Mesenchymal stem cell (in vitro differentiated cells and primary cell): ENCODE measurements at regions not wholly inside any gene's neighbourhood (a gene's known extent, or its start where the extent isn't known, plus 50 kb on each side); places are given as distances from the start of the nearest gene placed in this dataset.

Source experiments
- DNase-seq: peaks from one replicate; pipeline ENCODE4 v3.0.0-alpha.2; 2013
- H2AFZ ChIP-seq: one replicate; pipeline ENCODE4 v1.6.1; 2013; ENCODE audit warnings: low read depth, mild to moderate bottlenecking, control low read depth, inconsistent platforms, low read length, moderate library complexity
- H2AK5ac ChIP-seq: 2 replicates; pipeline ENCODE4 v1.6.1; 2013; ENCODE audit warnings: low read length, moderate library complexity, mild to moderate bottlenecking, inconsistent platforms; ENCODE audit not compliant: severe bottlenecking
- H2BK120ac ChIP-seq: one replicate; pipeline ENCODE4 v1.6.1; 2013; ENCODE audit warnings: low read depth, mild to moderate bottlenecking, inconsistent platforms, low read length, moderate library complexity
- H2BK12ac ChIP-seq, 2 experiments: one replicate each; pipeline ENCODE4 v1.6.1; 2013; ENCODE audit warnings: inconsistent platforms in 2 of 2, low read length in 2 of 2, mild to moderate bottlenecking in 2 of 2, moderate library complexity in 2 of 2, control low read depth in 1 of 2
- H2BK15ac ChIP-seq: one replicate; pipeline ENCODE4 v1.6.1; 2013; ENCODE audit warnings: mild to moderate bottlenecking, low read depth, inconsistent platforms; ENCODE audit not compliant: poor library complexity, severe bottlenecking
- H2BK5ac ChIP-seq: 2 replicates; pipeline ENCODE4 v1.6.1; 2013; ENCODE audit warnings: low read depth, mild to moderate bottlenecking, low read length, control low read depth, inconsistent platforms; ENCODE audit not compliant: poor library complexity, severe bottlenecking
- H3K14ac ChIP-seq, 2 experiments: one replicate each; pipeline ENCODE4 v1.6.1; 2013; ENCODE audit warnings: inconsistent platforms in 2 of 2, low read length in 2 of 2, control low read depth in 1 of 2, mild to moderate bottlenecking in 1 of 2, moderate library complexity in 1 of 2
- H3K18ac ChIP-seq, 2 experiments: one replicate each; pipeline ENCODE4 v1.6.1; 2013; ENCODE audit warnings: inconsistent platforms in 2 of 2, low read length in 2 of 2, control low read depth in 1 of 2, low read depth in 1 of 2, mild to moderate bottlenecking in 1 of 2
- H3K23ac ChIP-seq, 2 experiments: one replicate each; pipeline ENCODE4 v1.6.1; 2013; ENCODE audit warnings: inconsistent platforms in 2 of 2, low read length in 2 of 2, mild to moderate bottlenecking in 2 of 2, moderate library complexity in 2 of 2, control low read depth in 1 of 2
- H3K27ac ChIP-seq: 2 replicates; pipeline ENCODE4 v1.5.1; 2013; ENCODE audit warnings: mild to moderate bottlenecking, moderate library complexity, low read length, control low read depth, inconsistent platforms; ENCODE audit not compliant: poor library complexity, severe bottlenecking
- H3K27me3 ChIP-seq, 2 experiments: 2 replicates each; pipeline versions ENCODE4 v1.6.1 to v1.7.0; 2013; ENCODE audit warnings: low read length in 2 of 2, mild to moderate bottlenecking in 2 of 2, moderate library complexity in 2 of 2, control low read depth in 1 of 2, inconsistent platforms in 1 of 2; ENCODE audit not compliant: control insufficient read depth in 1 of 2, insufficient read depth in 1 of 2
- H3K36me3 ChIP-seq, 2 experiments: 2 replicates each; pipeline versions ENCODE4 v1.6.1 to v1.7.0; 2013; ENCODE audit warnings: low read length in 2 of 2, control low read depth in 1 of 2, inconsistent platforms in 1 of 2, low read depth in 1 of 2, mild to moderate bottlenecking in 1 of 2; ENCODE audit not compliant: insufficient read depth in 2 of 2, control insufficient read depth in 1 of 2
- H3K4ac ChIP-seq, 2 experiments: one replicate each; pipeline ENCODE4 v1.6.1; 2013; ENCODE audit warnings: inconsistent platforms in 2 of 2, low read length in 2 of 2, mild to moderate bottlenecking in 2 of 2, moderate library complexity in 2 of 2, control low read depth in 1 of 2, low read depth in 1 of 2
- H3K4me1 ChIP-seq: 2 replicates; pipeline ENCODE4 v1.6.1; 2013; ENCODE audit warnings: low read depth, low read length, control low read depth; ENCODE audit not compliant: control insufficient read depth, insufficient read depth
- H3K4me2 ChIP-seq: 2 replicates; pipeline ENCODE4 v1.6.1; 2013; ENCODE audit warnings: low read length, mild to moderate bottlenecking, inconsistent platforms; ENCODE audit not compliant: poor library complexity, severe bottlenecking
- H3K4me3 ChIP-seq, 2 experiments: 2 replicates each; pipeline versions ENCODE4 v1.5.1 to v1.7.0; 2013; ENCODE audit warnings: low read length in 2 of 2, mild to moderate bottlenecking in 2 of 2, control low read depth in 1 of 2, low read depth in 1 of 2; ENCODE audit not compliant: insufficient read depth in 1 of 2
- H3K79me1 ChIP-seq: replicated peaks from 2 replicates; pipeline ENCODE4 v1.6.1; 2013; ENCODE audit warnings: mild to moderate bottlenecking, control low read depth, low read length, inconsistent platforms; ENCODE audit not compliant: poor library complexity, severe bottlenecking
- H3K9ac ChIP-seq: 2 replicates; pipeline ENCODE4 v1.7.0; 2013; ENCODE audit warnings: mild to moderate bottlenecking, low read length, moderate library complexity
- H3K9me3 ChIP-seq: 2 replicates; pipeline ENCODE4 v1.7.0; 2013; ENCODE audit warnings: mild to moderate bottlenecking, low read length; ENCODE audit not compliant: control insufficient read depth
- H4K8ac ChIP-seq: one replicate; pipeline ENCODE4 v1.6.1; 2013; ENCODE audit warnings: inconsistent platforms, mild to moderate bottlenecking, low read length, moderate library complexity
- H4K91ac ChIP-seq: one replicate; pipeline ENCODE4 v1.6.1; 2013; ENCODE audit warnings: mild to moderate bottlenecking, low read length, inconsistent platforms
- WGBS: methylation state at CpG from one replicate; pipeline ENCODE4 v1.1.7; 2013; ENCODE audit warnings: mixed read lengths; 5-methylcytosine and 5-hydroxymethylcytosine counted together

- Histone ChIP-seq H3K4me1 (peaks cover 2% of the 10 kb centered on the region), H2AK5ac (no peak overlapping the region), H4K8ac (no peak overlapping the region), H3K4ac (no peak overlapping the region), H3K36me3 (no peaks in the 10 kb centered on the region), H4K91ac (no peak overlapping the region), H2BK12ac (no peak overlapping the region), H3K4me2 (no peak overlapping the region), H2BK15ac (no peak overlapping the region), H2BK5ac (no peak overlapping the region), H3K9ac (no peak overlapping the region), H3K79me1 (no peaks in the 10 kb centered on the region), H3K23ac (no peak overlapping the region), H3K4me3 (no peak overlapping the region), H3K27ac (no peak overlapping the region), H3K14ac (no peak overlapping the region), H3K9me3 (no peaks in the 10 kb centered on the region), H3K18ac (no peak overlapping the region), H2BK120ac (no peak overlapping the region), H2AFZ (no peak overlapping the region), H3K27me3 (no peaks in the 10 kb centered on the region)
- no peak for DNase-seq
- 82% methylated on average over 4 of the region's 7 CpGs for WGBS
Measured at GRCh38 chr10:59011972-59012632, 164.3 kb upstream of the PHYHIPL start.

- Histone ChIP-seq H3K27ac (no peak overlapping the region), H2BK15ac (no peak overlapping the region), H2BK120ac (no peak overlapping the region), H2BK12ac (no peak overlapping the region), H2AK5ac (no peak overlapping the region), H4K91ac (no peak overlapping the region), H3K18ac (no peak overlapping the region), H3K4me3 (no peak overlapping the region), H3K4me2 (no peak overlapping the region), H2BK5ac (no peak overlapping the region), H3K79me1 (no peaks in the 10 kb centered on the region), H4K8ac (no peak overlapping the region), H3K27me3 (no peaks in the 10 kb centered on the region), H3K9me3 (no peaks in the 10 kb centered on the region), H2AFZ (no peak overlapping the region), H3K9ac (no peak overlapping the region), H3K4me1 (peaks cover 2% of the 10 kb centered on the region), H3K14ac (no peak overlapping the region), H3K36me3 (no peaks in the 10 kb centered on the region), H3K23ac (no peak overlapping the region), H3K4ac (no peak overlapping the region)
- WGBS, result 63% methylated on average over 3 of the region's 3 CpGs
- DNase-seq, result no peak
Measured at GRCh38 chr10:59012839-59013238, 163.6 kb upstream of the PHYHIPL start.

- H2BK5ac ChIP-seq, result no peak overlapping the region
- H2AFZ ChIP-seq, result no peak overlapping the region
- no peak overlapping the region for H2BK120ac ChIP-seq
- no peak overlapping the region for H3K9ac ChIP-seq
- no peak overlapping the region for H2BK12ac ChIP-seq
- no peak overlapping the region for H3K4me3 ChIP-seq
- no peak overlapping the region for H2AK5ac ChIP-seq
- no peaks in the 10 kb centered on the region for H3K27me3 ChIP-seq
- whole genome bisulfite sequencing, result 81% methylated on average over 3 of the region's 4 CpGs
- H3K4me1 ChIP-seq, result no peaks in the 10 kb centered on the region
- no peak overlapping the region for H4K91ac ChIP-seq
- no peak for DNase-seq
- H3K14ac ChIP-seq, result no peak overlapping the region
- no peak overlapping the region for H2BK15ac ChIP-seq
- no peak overlapping the region for H3K18ac ChIP-seq
- no peak overlapping the region for H3K4ac ChIP-seq
- no peak overlapping the region for H3K23ac ChIP-seq
- no peaks in the 10 kb centered on the region for H3K79me1 ChIP-seq
- H4K8ac ChIP-seq, result no peak overlapping the region
- no peaks in the 10 kb centered on the region for H3K36me3 ChIP-seq
- H3K9me3 ChIP-seq, result no peaks in the 10 kb centered on the region
- H3K4me2 ChIP-seq, result no peak overlapping the region
- no peak overlapping the region for H3K27ac ChIP-seq
Measured at GRCh38 chr10:59016043-59016442, 160.4 kb upstream of the PHYHIPL start.

- Histone ChIP-seq H3K4me2 (no peak overlapping the region), H3K4me3 (peak overlapping the region in 1 of 2 experiments; percentile 60), H3K36me3 (no peaks in the 10 kb centered on the region), H2BK15ac (no peak overlapping the region), H2AFZ (no peak overlapping the region), H3K4me1 (no peaks in the 10 kb centered on the region), H4K91ac (no peak overlapping the region), H3K4ac (no peak overlapping the region), H2AK5ac (peak overlapping the region; percentile 6), H3K27ac (no peak overlapping the region), H4K8ac (no peak overlapping the region), H3K18ac (no peak overlapping the region), H3K23ac (no peak overlapping the region), H3K27me3 (no peaks in the 10 kb centered on the region), H3K9me3 (no peaks in the 10 kb centered on the region), H2BK5ac (no peak overlapping the region), H3K79me1 (no peaks in the 10 kb centered on the region), H3K14ac (no peak overlapping the region), H3K9ac (peak overlapping the region; percentile 83), H2BK12ac (no peak overlapping the region), H2BK120ac (no peak overlapping the region)
- DNase-seq, result no peak
- WGBS, result 67% methylated on average over 1 of the region's 5 CpGs
Measured at GRCh38 chr10:59018977-59019376, 157.5 kb upstream of the PHYHIPL start.
